Stimulated activated CD4-positive, alpha-beta T cell treated with anti-CD3 and anti-CD28 coated beads, Interleukin-12 subunit alpha, Interleukin-12 subunit beta, amount 100 ng/mL, for 48 hours (primary cell): ENCODE measurements at regions not wholly inside any gene's neighbourhood (a gene's known extent, or its start where the extent isn't known, plus 50 kb on each side); places are given as distances from the start of the nearest gene placed in this dataset.

Source experiments
- DNase-seq, 3 donors: peaks; one replicate each; pipeline ENCODE4 v3.0.0-alpha.2; 2020; ENCODE audit warnings: low read depth in 2 of 3, low spot score in 1 of 3

- no peak for DNase-seq
These were observed 154.8 kb upstream of the FOXF1 start for GRCh38 chr16:86355531-86355930.

- DNase-seq = no peak
These were observed 154.4 kb upstream of the FOXF1 start for GRCh38 chr16:86355951-86356350.

GRCh38 chr16:86356804-86357203, 153.5 kb upstream of the FOXF1 start:
- no peak for DNase-seq

GRCh38 chr16:86357303-86357702, 153.0 kb upstream of the FOXF1 start:
- DNase-seq = no peak

GRCh38 chr16:86357950-86358349, 152.4 kb upstream of the FOXF1 start:
- DNase-seq = no peak

- DNase-seq = no peak
These were observed 150.8 kb upstream of the FOXF1 start for GRCh38 chr16:86359571-86359970.

- no peak for DNase-seq
These were observed 148.0 kb upstream of the FOXF1 start for GRCh38 chr16:86362155-86362849.

GRCh38 chr16:86363057-86363490, 147.3 kb upstream of the FOXF1 start:
- DNase-seq = no peak

- no peak for DNase-seq
These were observed 146.3 kb upstream of the FOXF1 start for GRCh38 chr16:86363836-86364618.

GRCh38 chr16:86364653-86365380, 145.5 kb upstream of the FOXF1 start:
- DNase-seq = no peak

GRCh38 chr16:86365513-86366273, 144.6 kb upstream of the FOXF1 start:
- no peak for DNase-seq

GRCh38 chr16:86366481-86366880, 143.8 kb upstream of the FOXF1 start:
- no peak for DNase-seq

GRCh38 chr16:86367291-86368072, 142.8 kb upstream of the FOXF1 start:
- no peak for DNase-seq

- DNase-seq = no peak
These were observed 142.1 kb upstream of the FOXF1 start for GRCh38 chr16:86368261-86368660.

GRCh38 chr16:86370062-86370461, 140.3 kb upstream of the FOXF1 start:
- no peak for DNase-seq

- no peak for DNase-seq
These were observed 139.1 kb upstream of the FOXF1 start for GRCh38 chr16:86371083-86371803.

- DNase-seq = no peak
These were observed 138.1 kb upstream of the FOXF1 start for GRCh38 chr16:86372193-86372592.

- DNase-seq = no peak
These were observed 136.9 kb upstream of the FOXF1 start for GRCh38 chr16:86373276-86373901.

GRCh38 chr16:86374603-86375130, 135.7 kb upstream of the FOXF1 start:
- DNase-seq = no peak
